ENCODE measurements at regions not wholly inside any gene's neighbourhood (a gene's known extent, or its start where the extent isn't known, plus 50 kb on each side); places are given as distances from the start of the nearest gene placed in this dataset.
"Not testable (repeated sequence)": the region's sequence is repeated elsewhere in the genome, so short reads cannot be mapped to it uniquely, and the experiment has no call there.

DNA sequence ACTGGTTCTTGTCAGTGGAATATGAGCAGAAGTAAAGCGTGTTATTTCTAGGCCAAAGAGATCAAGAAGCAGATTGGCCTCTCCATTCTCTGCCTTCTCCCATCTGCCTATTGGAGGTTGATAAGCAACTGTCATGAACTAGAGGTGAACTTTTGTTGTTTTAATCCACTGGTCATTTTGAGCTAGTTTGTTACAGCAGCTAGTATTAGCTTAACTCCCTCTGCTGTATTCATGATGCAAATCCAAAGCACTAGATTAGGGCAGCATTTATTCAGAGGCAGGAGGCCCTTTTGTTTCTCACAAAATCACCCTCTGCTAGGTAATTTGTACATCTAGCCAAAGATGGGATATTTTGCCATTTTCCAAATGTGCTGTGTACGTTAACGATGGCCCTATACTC is 97.3 kb upstream of the DPT start:
- DNase-seq, result no peak

DNA sequence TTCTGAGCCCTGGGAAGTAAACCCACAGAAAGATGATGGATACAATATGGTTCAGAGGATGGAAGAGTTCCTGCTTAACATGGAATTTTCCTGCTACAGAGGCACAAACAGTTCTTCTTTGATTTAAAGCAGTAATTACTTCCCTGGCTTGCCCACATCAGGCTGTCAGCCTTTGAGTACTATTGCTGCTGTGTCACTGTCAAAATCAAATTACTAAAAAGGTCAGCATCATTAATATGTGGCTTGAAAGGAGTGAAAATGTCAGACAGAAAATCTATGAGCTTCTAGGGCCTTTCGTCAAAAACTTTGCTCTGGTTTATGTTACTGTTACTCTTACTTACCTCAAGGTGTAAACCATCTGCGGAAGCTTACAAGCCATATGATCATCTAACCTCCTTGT is 98.6 kb upstream of the DPT start:
- DNase-seq, result no peak

DNA sequence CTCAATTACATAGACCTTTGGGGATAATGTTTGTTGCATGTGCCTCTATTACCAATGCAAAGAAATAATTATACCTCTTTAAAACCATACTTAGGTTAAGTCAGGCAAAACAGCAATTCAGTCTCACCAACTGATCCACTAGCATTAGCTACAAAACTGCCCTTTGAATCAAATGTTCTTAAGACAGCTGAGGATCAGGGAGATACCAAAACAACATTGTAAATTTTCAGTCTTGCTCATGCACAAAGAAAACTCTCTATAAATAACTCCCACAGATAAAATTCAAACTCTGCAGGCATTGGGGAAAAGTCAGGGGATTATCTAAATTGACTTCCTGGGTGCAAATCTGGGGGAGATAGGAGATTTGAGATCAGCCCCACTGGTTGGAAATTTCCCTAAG is 100.9 kb upstream of the DPT start:
- no peak for DNase-seq

DNA sequence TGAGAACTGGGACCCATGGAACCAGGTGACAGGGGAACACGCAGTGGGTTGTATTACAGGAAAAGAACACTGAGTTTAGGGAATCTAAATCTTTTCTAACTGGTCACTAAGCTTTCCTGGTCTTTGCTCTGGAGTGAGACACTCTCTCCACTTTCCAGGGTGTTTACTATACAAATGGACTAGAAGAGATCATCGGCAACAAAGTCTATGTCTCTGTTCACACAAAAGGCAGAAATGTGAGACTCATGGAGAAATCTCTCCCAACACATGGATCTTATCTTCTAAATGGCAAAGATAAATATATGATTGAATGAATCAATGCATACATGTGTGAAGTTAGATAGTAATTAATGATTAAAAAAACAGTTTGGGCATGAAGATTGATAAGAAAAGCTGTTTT is 101.6 kb upstream of the DPT start:
- no peak for DNase-seq

DNA sequence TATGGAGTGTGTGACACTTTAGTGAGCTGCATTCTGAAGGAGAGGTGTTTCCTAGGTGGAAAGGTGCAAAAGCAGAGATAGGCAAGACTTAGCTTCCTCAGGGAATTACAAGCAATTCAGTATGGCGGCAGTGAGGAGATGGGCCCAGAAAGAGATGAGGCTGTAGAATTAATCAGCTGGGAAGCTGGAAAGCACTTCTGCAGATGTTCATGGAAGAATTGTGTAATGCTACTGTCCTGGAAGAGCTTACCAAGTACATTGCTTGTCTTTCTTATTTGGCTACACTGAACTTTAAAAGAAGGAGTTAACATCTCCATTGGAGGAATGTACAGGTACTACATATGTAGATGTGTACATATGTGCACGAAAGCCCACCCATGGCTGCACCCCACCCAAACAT is 103.7 kb upstream of the DPT start:
- DNase-seq, result no peak

- no peak for DNase-seq
Observed at GRCh38 chr1:168833362-168833761, 104.4 kb upstream of the DPT start.

DNA sequence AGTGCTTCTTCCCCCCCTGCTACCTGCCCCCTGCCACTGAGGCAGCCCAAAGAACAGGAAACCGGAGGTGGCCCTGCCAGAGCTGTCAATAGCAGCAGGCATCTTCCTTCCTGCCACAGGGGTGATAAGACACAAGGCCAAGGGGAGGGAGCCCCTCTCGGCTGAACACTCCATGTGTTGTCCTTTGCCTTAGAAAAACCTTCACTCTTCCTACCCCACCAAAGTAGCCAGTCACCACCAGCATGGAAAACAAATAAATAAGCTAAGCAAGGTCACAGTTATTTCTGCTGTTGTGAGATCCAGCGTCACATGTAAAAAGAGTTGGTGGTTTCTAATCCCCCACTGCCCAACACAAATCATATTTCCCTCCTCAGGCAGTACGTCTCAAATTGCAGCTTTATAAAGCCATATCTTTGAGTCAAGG is 104.8 kb upstream of the DPT start:
- no peak for DNase-seq

DNA sequence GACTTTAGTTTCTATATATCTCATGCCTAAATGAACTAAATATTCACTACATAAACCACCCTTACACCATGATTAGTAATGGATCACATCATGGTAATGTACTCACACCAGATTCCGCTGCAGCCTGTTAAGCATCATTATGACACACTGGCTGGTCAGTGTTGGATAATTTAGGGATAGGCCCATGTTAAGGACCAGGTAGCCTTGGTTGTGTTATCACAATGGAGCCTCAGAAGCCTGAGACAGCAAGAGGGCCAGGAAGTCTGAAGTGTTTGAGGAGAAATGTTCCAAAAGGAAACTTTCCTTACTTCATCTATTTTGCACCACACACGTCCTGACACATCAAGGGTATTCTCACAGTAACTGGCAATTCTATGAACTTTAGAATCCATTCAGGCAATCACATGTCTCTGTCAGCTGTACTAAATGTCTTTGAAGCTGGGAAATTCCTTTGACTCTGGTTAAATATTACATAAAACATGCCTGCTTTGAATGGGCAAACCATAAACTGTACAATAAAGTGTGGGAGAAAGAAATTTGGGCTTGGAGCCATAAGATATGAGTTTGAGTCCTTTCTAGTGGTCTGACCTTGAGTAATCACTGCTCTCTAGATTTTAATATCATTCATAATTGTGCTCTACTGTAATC is 105.3 kb upstream of the DPT start:
- no peak for DNase-seq

DNA sequence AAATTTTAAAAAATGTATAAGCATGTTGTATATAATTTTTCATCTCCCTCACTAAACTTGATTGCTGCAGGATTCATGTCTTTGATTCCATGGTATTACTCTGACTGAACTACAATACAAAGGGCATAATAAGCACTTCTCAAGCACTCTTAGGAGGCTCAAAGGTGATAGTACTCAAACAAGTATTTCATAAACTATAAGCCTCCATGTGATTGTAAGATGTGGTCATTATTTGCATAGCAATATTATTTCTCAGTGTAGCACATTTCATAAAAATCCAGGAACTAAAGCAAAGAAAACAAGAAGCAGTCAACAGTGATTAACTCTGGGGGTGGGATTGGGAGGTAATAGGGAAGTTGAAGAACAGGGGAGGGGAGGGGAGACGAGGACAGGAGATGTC is 106.2 kb upstream of the DPT start:
- no peak for DNase-seq

GRCh38 chr1:168835791-168836190 is 106.8 kb upstream of the DPT start:
- no peak for DNase-seq

GRCh38 chr1:168836469-168836868 is 107.5 kb upstream of the DPT start:
- no peak for DNase-seq

DNA sequence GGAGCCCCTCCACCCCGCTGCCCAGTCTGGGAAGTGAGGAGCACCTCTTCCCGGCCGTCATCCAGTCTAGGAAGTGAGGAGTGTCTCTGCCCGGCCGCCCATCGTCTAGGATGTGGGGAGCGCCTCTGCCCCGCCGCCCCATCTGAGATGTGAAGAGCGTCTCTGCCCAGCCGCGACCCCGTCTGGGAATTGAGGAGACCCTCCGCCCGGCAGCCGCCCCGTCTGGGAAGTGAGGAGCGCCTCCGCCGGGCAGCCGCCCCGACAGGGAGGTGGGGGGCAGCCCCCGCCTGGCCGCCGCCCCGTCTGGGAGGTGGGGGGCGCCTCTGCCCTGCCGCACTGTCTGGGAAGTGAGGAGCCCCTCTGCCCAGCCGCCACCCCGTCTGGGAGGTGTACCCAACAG is 108.2 kb upstream of the DPT start:
- not testable (repeated sequence) for DNase-seq

DNA sequence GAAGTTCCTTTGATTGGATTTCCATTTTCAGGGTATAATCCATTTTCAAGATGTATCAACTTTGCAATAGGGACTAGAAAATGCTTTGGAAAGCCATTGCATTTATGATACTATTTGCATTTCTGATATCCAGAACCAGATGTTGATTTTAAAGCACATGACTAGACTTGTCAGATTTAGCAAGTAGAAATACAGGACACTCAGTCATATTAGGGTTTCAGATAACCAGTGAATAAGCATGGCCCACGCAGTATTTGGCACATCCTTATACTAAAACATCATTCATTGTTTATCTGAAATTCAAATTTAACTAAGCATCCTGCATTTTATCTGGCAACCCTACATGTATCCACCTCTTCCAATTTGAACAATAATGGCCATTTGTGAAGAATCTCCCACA is 113.3 kb upstream of the DPT start:
- no peak for DNase-seq

DNA sequence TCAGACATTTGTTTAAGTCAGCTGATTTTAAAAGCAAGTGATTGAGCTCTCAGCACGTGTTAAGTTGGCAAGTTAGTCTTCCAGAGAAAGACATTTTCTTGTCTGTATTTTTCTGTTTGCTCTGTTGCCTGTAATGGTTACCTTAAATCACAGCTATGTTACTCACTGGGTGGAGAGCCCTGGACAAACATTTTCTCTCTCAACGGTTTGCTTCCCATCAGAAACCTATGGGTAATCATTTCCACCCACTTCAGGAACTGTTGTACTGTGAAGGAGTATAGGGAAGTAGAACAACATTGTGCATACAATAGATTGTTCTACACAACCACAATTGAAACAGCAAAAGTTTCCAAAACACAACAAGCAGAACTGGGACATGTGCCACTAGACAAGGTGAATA is 113.9 kb upstream of the DPT start:
- no peak for DNase-seq

DNA sequence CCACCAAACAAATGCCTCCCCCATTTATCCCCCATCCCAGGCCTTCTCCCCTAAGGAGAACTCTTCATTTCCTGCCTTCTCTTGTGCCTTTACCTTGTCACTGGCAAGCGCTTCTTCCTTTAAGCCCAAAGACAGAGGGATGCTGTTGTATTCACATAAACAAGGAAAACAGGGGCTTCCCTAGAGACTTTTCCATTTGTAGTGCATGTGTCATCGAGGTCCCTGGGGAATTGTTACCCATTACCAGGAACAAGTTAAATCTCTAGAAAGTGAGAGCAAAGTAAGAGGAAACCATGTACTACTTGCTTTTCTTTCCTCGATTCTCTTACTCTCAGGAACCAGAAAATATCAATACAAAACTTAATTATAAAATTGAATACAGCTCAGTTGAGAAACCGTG is 114.4 kb upstream of the DPT start:
- no peak for DNase-seq

DNA sequence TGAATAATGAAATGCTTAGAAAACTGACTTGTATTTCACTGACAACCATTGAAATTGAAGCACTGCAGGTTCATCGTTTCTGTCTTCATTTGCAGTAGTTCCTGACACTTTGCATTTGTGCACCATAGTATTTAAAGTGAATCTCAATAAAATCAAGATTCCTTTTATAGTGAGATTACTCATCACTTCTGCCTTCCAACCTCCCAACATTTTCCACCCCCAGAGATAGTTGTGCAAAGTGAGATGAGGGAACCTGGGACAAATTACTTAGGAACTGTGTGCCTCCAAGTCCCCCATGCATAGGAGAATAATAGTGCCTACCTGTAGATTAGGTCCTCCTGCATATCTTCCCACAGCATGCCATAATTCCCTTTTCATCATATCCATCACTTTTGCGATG is 114.9 kb upstream of the DPT start:
- no peak for DNase-seq

GRCh38 chr1:168845140-168845539 is 116.1 kb upstream of the DPT start:
- DNase-seq, result no peak

DNA sequence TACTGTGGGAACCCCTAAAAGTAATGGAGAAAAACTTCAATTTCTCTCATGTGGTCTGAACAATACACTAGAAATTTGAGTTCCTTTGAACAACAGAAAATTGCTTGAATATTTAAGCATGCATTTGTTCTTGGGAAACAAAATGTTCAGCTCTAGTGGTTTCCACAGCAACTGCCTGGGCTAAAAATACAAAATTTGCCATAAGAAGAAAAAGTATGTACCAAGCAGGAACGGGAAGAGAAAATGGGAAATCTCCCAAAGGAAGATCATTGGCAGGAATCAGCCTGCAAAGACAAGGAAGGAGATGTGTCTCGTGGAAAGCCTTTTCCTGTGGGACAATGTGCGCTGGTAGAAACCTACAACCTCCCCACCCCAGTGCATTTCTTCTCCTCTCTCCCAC is 119.0 kb upstream of the DPT start:
- DNase-seq, result no peak

DNA sequence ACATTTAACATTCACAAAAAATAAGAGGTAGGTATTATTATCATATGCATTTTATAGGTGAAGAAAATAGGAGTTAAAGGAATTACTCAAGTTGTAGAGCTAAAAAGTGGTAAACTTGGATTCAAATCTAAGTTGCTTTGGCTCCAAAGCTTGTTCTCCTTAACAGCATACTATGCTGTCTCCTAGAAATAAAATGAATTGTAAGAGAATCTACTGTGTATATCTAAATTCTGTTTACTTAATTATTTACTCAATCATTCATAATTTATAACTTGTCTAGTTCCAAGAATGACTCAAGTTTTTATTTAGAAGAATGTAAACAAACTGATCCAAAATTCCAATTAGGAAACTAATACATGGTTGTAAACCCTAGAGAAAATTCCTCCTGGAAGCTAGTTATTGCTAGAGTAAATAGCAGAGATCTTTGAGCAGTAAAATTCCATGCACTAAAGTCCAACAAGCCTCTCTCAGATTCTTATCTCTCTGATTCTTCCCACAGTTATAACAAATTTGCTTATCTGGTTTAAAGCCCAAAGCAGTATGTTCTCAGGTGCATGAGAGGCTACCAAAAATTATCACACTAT is 132.5 kb upstream of the DPT start:
- DNase-seq, result no peak

DNA sequence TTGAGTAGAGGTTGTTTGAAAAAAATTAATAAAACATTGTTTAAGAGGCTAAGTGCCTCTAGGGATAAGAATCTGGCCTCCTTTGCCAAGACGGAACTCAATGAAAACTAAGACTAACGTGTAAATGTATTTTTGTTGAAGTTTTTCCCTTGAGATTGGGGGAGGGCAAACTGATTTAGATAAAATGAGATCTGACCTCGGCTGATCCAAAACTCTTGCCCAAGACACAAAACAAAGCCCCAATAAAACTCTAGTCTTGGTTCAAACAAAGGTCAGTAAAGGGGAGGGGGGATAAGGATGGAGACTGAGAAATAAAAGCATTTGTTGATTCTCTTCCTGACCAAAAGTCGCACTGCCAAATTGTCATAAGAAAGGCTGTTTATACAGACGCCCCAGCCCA is 134.8 kb upstream of the DPT start:
- no peak for DNase-seq

DNA sequence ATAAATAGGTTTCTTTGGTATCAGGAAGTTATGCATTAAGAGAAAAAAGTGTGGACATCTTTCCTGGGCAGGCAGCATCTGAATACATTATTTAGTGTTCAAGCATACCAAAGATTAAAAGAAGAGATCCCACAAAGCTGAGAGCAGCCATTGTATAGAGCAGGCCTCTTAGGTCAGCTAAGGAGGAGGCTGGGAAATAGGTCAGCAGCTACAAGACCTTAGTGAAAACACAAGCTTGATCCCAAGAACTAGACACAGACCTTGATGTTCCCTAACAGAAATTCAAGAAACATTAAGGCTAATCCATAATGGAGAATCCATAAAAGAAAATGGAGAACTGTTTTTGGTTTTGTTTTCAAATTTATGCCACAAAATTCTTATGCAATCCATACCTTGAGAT is 135.3 kb upstream of the DPT start:
- no peak for DNase-seq

DNA sequence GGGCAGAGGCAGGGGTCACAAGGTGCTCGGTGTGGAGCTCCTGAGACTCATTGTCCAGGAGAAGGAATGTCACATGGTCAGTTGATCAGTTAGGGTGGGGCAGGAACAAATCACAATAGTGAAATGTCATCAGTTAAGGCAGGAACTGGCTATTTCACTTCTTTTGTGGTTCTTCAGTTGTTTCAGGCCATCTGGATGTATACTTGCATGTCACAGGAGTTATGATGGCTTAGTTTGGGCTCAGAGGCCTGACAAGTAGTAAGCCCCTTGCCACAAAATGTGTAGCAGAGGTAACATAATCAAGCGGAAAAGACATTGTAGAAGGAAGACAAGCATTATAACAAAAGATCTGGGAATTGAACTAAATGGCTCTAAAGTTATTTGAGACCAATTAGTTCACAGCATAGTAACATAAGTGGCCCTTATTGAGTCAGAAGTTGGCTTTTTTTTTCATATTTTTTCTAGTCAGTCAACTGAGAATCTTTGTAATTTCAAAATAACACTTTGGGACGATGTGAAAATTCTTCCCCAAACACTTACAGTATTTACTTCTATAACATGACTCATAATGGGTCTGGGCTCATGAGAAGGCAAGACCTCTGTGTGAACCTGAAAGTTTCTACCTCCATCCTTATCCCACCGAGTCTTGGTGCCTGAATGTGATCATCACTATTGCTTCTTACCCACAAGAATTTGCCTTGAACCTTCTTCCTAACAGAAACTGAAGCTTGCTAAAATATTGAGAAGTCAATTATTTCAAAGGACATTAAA is 137.0 kb upstream of the DPT start:
- no peak for DNase-seq

- DNase-seq, result no peak
Observed at GRCh38 chr1:168867941-168868634, 139.1 kb upstream of the DPT start.

DNA sequence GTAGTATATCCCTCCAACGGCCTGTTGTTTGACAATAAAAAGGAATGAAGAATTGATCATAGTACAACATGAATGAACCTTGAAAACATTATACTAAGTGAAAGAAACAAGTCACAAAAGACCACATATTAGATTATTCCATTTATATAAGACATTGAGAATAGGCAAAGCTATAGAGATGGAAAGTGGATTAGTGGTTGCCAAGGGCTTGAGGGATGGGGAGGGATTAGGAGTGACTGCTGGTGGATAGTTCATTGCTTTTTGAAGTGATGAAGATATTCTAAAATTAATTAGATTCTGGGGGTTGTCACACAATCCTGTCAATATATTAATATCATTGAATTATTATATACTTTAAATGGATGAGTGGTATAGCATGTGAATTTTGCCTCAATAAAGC is 142.5 kb upstream of the DPT start:
- no peak for DNase-seq
